Hematopoietic multipotent progenitor cell treated with erythropoietin and hydrocortisone succinate and interleukin-3 and kit ligand, for 8 days (in vitro differentiated cells): ENCODE measurements at regions not wholly inside any gene's neighbourhood (a gene's known extent, or its start where the extent isn't known, plus 50 kb on each side); places are given as distances from the start of the nearest gene placed in this dataset.
"Not testable (repeated sequence)": the region's sequence is repeated elsewhere in the genome, so short reads cannot be mapped to it uniquely, and the experiment has no call there.

Experiments used
- DNase-seq: peaks from one replicate; pipeline ENCODE4 v3.0.0-alpha.2; 2015

- not testable (repeated sequence) for DNase-seq
Measured at GRCh38 chr16:59450513-59450912, 716.4 kb upstream of the GOT2 start.

- no peak for DNase-seq
Measured at GRCh38 chr16:59440502-59440901, 706.4 kb upstream of the GOT2 start.

GRCh38 chr16:59432896-59433295 lies 698.8 kb upstream of the GOT2 start:
- no peak for DNase-seq

GRCh38 chr16:59432276-59432675 lies 698.2 kb upstream of the GOT2 start:
- DNase-seq = no peak

- no peak for DNase-seq
Measured at GRCh38 chr16:59424714-59425273, 690.7 kb upstream of the GOT2 start.

- no peak for DNase-seq
Measured at GRCh38 chr16:59411961-59412841, 678.1 kb upstream of the GOT2 start.

- no peak for DNase-seq
Measured at GRCh38 chr16:59410451-59410850, 676.3 kb upstream of the GOT2 start.

GRCh38 chr16:59405802-59406201 lies 671.7 kb upstream of the GOT2 start:
- DNase-seq = no peak

GRCh38 chr16:59404509-59404908 lies 670.4 kb upstream of the GOT2 start:
- DNase-seq = no peak

- no peak for DNase-seq
Measured at GRCh38 chr16:59400830-59401229, 666.7 kb upstream of the GOT2 start.

- no peak for DNase-seq
Measured at GRCh38 chr16:59397638-59398037, 663.5 kb upstream of the GOT2 start.

- DNase-seq = no peak
Measured at GRCh38 chr16:59394526-59394925, 660.4 kb upstream of the GOT2 start.

- no peak for DNase-seq
Measured at GRCh38 chr16:59392911-59393310, 658.8 kb upstream of the GOT2 start.

GRCh38 chr16:59391617-59392364 lies 657.7 kb upstream of the GOT2 start:
- no peak for DNase-seq

GRCh38 chr16:59385959-59386358 lies 651.8 kb upstream of the GOT2 start:
- no peak for DNase-seq

GRCh38 chr16:59385491-59385890 lies 651.4 kb upstream of the GOT2 start:
- no peak for DNase-seq

- DNase-seq = no peak
Measured at GRCh38 chr16:59373632-59374031, 639.5 kb upstream of the GOT2 start.

- DNase-seq = no peak
Measured at GRCh38 chr16:59370717-59371116, 636.6 kb upstream of the GOT2 start.

- no peak for DNase-seq
Measured at GRCh38 chr16:59369523-59369922, 635.4 kb upstream of the GOT2 start.

GRCh38 chr16:59368586-59368985 lies 634.5 kb upstream of the GOT2 start:
- no peak for DNase-seq

GRCh38 chr16:59356709-59357108 lies 622.6 kb upstream of the GOT2 start:
- no peak for DNase-seq

GRCh38 chr16:59356144-59356543 lies 622.0 kb upstream of the GOT2 start:
- no peak for DNase-seq

- DNase-seq = no peak
Measured at GRCh38 chr16:59355704-59356103, 621.6 kb upstream of the GOT2 start.
